Muscle of leg (tissue), 3 donors: ENCODE measurements at regions not wholly inside any gene's neighbourhood (a gene's known extent, or its start where the extent isn't known, plus 50 kb on each side); places are given as distances from the start of the nearest gene placed in this dataset.
"Not testable (repeated sequence)": the region's sequence is repeated elsewhere in the genome, so short reads cannot be mapped to it uniquely, and the experiment has no call there.

Source experiments
- DNase-seq: peaks from one replicate; pipeline ENCODE4 v3.0.0; 2013
- H3K27ac ChIP-seq: one replicate; pipeline ENCODE4 v1.5.1; 2013; ENCODE audit warnings: mild to moderate bottlenecking, low read length, control low read depth
- H3K27me3 ChIP-seq: one replicate; pipeline ENCODE4 v1.6.1; 2013; ENCODE audit warnings: low read length; ENCODE audit not compliant: control insufficient read depth, insufficient read depth
- H3K36me3 ChIP-seq: one replicate; pipeline ENCODE4 v1.6.1; 2013; ENCODE audit warnings: low read length; ENCODE audit not compliant: control insufficient read depth, insufficient read depth
- H3K4me1 ChIP-seq: one replicate; pipeline ENCODE4 v1.6.1; 2013; ENCODE audit warnings: low read length; ENCODE audit not compliant: control insufficient read depth, insufficient read depth
- H3K4me3 ChIP-seq: one replicate; pipeline ENCODE4 v1.5.1; 2013; ENCODE audit warnings: low read length, control low read depth
- H3K9me3 ChIP-seq: replicated peaks from 2 replicates; pipeline ENCODE4 v1.6.1; 2013; ENCODE audit warnings: low read depth, low read length; ENCODE audit not compliant: control insufficient read depth
- WGBS: methylation state at CpG from one replicate; pipeline ENCODE4 v1.1.5; 2013; ENCODE audit warnings: missing lambda C conversion rate; ENCODE audit not compliant: insufficient coverage; 5-methylcytosine and 5-hydroxymethylcytosine counted together

DNA sequence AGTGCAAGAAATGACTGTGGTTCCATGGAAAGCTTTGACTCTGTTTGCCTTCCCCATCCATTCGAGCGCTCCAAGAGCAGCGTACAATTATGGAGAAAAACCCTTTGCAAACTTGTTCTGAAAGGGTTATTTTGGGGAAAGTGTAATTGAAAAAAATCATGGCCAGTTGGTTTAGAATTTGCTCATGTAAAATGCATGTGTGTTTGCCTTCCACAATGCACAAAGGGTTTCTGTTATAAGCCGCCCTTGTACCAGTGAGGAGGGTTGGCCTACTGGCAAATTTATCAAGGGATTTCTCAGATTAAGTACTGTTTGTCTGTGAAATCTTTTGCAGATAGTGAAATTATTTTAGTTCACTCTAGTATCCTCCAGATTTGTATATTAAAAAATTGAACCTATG is 62.7 kb upstream of the PELI2 start:
- 80% methylated on average over 1 of the region's 4 CpGs for WGBS
- Histone ChIP-seq H3K27me3 (no peaks in the 10 kb centered on the region), H3K36me3 (no peaks in the 10 kb centered on the region), H3K4me3 (no peak overlapping the region), H3K4me1 (no peaks in the 10 kb centered on the region), H3K27ac (no peak overlapping the region), H3K9me3 (no peaks in the 10 kb centered on the region)
- no peak for DNase-seq

DNA sequence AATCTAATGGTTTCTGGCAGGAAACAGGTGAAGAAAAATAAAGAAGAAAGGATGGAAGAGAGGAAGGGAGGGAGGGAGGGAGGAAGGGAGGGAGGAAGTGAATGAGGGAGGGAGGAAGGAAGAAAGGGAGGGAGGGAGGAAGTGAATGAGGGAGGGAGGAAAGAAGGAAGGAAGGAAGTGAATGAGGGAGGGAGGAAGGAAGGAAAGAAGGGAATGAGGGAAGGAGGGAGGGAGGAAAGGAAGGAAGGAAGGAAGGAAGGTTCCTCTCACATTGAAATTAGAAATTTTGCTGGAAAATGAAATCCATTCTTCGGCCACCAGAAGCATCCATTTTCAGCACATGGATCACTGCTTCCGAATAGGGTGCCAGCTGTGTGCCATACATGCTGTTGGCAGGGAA is 62.2 kb upstream of the PELI2 start:
- DNase-seq: no peak
- Histone ChIP-seq H3K4me1 (no peaks in the 10 kb centered on the region), H3K36me3 (no peaks in the 10 kb centered on the region), H3K9me3 (no peaks in the 10 kb centered on the region), H3K4me3 (no peak overlapping the region), H3K27ac (no peak overlapping the region), H3K27me3 (no peaks in the 10 kb centered on the region)
- no CpG with 5 or more reads among the region's 2 CpGs for WGBS

DNA sequence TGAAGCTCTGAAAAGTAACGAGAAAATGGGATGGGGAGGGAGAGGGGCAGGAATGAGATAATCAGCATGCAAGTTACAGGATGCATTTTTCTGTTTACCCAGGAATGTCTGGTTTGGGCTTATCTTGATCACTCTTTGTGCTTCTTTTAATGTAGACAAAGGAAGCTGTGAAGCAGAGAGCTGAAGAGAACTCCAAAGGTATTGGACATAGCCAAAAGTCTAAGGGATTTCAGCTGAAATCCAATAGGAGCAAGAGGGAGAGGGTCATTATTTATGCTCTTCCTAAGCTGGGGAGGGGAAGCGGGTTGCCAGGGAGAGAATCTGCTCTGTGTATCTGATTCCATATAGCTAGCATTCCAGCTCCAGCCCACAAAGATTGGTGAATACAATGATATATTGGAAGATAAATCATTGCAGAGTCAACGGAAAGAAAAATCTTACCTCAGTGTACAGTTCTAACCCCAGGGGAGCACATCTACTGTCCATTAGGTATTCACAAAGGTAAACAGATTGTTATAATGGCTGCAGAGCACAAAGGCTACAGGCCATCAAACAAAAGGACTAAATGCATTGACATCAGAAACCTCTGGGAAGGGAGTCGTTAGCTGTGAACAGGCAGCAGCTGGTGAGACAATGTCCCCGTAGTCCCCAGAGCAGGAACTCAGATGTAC is 61.0 kb upstream of the PELI2 start:
- Histone ChIP-seq H3K27ac (no peak overlapping the region), H3K27me3 (no peaks in the 10 kb centered on the region), H3K9me3 (no peaks in the 10 kb centered on the region), H3K36me3 (no peaks in the 10 kb centered on the region), H3K4me3 (no peak overlapping the region), H3K4me1 (no peaks in the 10 kb centered on the region)
- WGBS: 80% methylated on average over 1 of the region's 5 CpGs
- DNase-seq: no peak

DNA sequence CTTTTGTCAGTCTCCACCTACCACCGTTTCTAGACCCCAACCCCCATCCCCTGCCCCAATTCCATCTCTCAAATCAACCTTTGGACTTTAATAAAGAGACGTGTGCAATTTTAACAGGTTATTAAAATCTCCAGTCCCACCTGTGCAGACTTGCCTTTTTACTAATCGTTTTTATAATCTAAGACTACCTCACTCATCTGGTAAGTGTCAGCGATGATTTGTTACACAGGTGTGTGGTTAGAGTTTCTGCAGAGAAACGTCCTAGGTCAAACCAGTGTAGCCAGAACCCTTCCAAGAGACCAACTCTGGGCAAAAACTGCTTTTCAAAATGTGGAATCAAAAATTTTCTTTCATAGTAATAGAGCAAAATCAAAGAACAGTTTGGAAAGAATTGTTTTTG is 60.4 kb upstream of the PELI2 start:
- WGBS: 40% methylated on average over 1 of the region's 5 CpGs
- Histone ChIP-seq H3K36me3 (no peaks in the 10 kb centered on the region), H3K27me3 (no peaks in the 10 kb centered on the region), H3K27ac (no peak overlapping the region), H3K9me3 (no peaks in the 10 kb centered on the region), H3K4me3 (no peak overlapping the region), H3K4me1 (no peaks in the 10 kb centered on the region)
- no peak for DNase-seq

DNA sequence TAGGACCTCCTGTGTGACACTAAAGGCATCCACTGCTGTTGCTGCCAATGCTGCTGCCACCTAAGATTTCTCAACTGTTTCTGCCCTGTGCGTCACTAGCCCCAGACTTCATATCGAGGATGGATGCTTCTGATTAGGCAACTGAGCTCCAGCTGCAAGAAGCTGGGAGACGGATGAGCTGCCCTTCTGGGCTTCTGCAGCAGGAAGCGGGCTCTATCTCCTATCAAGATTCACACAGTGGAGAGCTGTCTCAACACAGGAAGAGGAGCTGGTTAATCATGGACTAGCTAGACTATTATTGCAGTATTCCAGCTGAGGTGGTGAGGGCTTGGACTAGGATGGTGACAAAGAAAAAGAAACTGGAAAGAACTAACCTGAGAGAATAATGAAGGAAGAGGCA is 59.2 kb upstream of the PELI2 start:
- Histone ChIP-seq H3K4me3 (no peak overlapping the region), H3K4me1 (no peaks in the 10 kb centered on the region), H3K9me3 (no peaks in the 10 kb centered on the region), H3K27ac (no peak overlapping the region), H3K27me3 (no peaks in the 10 kb centered on the region), H3K36me3 (no peaks in the 10 kb centered on the region)
- no peak for DNase-seq
- WGBS: 63% methylated on average over 2 of the region's 4 CpGs

GRCh38 chr14:56061051-56061450 is 57.2 kb upstream of the PELI2 start:
- no peaks in the 10 kb centered on the region for H3K27me3 ChIP-seq
- H3K36me3 ChIP-seq: no peaks in the 10 kb centered on the region
- no CpG with 5 or more reads among the region's 4 CpGs for WGBS
- no peaks in the 10 kb centered on the region for H3K4me1 ChIP-seq
- H3K27ac ChIP-seq: no peak overlapping the region
- no peaks in the 10 kb centered on the region for H3K9me3 ChIP-seq
- H3K4me3 ChIP-seq: no peak overlapping the region
- DNase-seq: no peak

GRCh38 chr14:56063131-56063530 is 55.1 kb upstream of the PELI2 start:
- 100% methylated on average over 2 of the region's 4 CpGs for WGBS
- no peak for DNase-seq
- Histone ChIP-seq H3K27me3 (no peaks in the 10 kb centered on the region), H3K27ac (no peak overlapping the region), H3K9me3 (no peaks in the 10 kb centered on the region), H3K4me3 (no peak overlapping the region), H3K36me3 (no peaks in the 10 kb centered on the region), H3K4me1 (no peaks in the 10 kb centered on the region)

DNA sequence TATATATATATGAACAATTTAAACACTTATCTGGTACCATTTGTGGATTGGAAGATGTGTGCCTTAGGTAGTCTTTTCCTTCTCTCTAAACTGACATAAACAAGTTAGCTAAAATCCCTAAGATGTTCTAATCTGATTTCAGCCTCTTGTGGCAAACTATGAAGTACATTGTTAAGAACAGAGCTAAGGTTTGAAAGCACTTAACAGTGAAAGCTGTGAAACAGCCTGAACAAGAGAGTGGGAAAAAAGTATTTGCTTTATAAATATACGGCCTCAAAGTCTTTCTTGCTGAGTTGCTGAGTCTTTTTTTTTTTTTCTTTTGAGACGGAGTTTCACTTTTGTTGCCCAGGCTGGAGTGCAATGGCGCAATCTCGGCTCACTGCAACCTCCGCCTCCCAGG is 53.7 kb upstream of the PELI2 start:
- no peaks in the 10 kb centered on the region for H3K36me3 ChIP-seq
- H3K9me3 ChIP-seq: no peaks in the 10 kb centered on the region
- no peaks in the 10 kb centered on the region for H3K4me1 ChIP-seq
- H3K27me3 ChIP-seq: no peaks in the 10 kb centered on the region
- H3K27ac ChIP-seq: no peak overlapping the region
- H3K4me3 ChIP-seq: no peak overlapping the region
- WGBS: no CpG with 5 or more reads among the region's 5 CpGs
- no peak for DNase-seq

DNA sequence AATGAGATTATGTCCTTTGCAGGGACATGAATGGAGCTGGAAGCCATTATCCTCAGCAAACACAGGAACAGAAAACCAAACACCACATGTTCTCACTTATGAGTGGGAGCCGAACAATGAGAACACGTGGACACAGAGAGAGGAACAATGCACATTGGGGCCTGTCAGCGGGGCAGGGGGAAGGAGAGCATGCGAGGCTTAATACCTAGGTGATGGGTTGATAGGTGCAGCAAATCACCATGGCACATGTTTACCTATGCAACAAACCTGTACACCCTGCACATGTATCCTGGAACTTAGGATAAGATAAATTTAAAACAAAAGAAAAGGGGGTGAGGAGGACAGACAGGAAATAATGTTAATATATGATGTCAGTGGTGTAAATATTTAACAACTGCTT is 53.0 kb upstream of the PELI2 start:
- H3K9me3 ChIP-seq, H3K27ac ChIP-seq, H3K36me3 ChIP-seq, DNase-seq, H3K4me3 ChIP-seq, H3K27me3 ChIP-seq, H3K4me1 ChIP-seq: not testable (repeated sequence)
- WGBS: no CpG with 5 or more reads among the region's 4 CpGs

- H3K27ac ChIP-seq: no peak overlapping the region
- WGBS: 80% methylated on average over 1 of the region's 5 CpGs
- no peaks in the 10 kb centered on the region for H3K4me1 ChIP-seq
- H3K9me3 ChIP-seq: no peaks in the 10 kb centered on the region
- H3K27me3 ChIP-seq: no peaks in the 10 kb centered on the region
- H3K36me3 ChIP-seq: no peaks in the 10 kb centered on the region
- DNase-seq: no peak
- no peak overlapping the region for H3K4me3 ChIP-seq
Measured at GRCh38 chr14:56065621-56066290, 52.5 kb upstream of the PELI2 start.
